SK-N-SH treated with all-trans-retinoic acid at 6 μM for 48 hours (cell line): ENCODE measurements at regions not wholly inside any gene's neighbourhood (a gene's known extent, or its start where the extent isn't known, plus 50 kb on each side); places are given as distances from the start of the nearest gene placed in this dataset.

Source experiments
- ATAC-seq: fragments of 200-7000 bp; cut with Tn5 transposase; 3 replicates; pipeline ENCODE4 v1.9.1; 2020; ENCODE audit warnings: mild to moderate bottlenecking, moderate library complexity
- ARNTL ChIP-seq: fragments of 450-650 bp; formaldehyde crosslinking; IDR thresholded peaks from 2 replicates; pipeline ENCODE4 v1.5.0; 2020; ENCODE audit warnings: low read depth, mild to moderate bottlenecking, moderate library complexity, borderline replicate concordance
- BACH2 ChIP-seq: fragments of 250-450 bp; sonication (Bioruptor Pico); IDR thresholded peaks from 2 replicates; pipeline ENCODE4 v1.9.0; 2021; ENCODE audit warnings: mild to moderate bottlenecking, borderline replicate concordance
- CSDC2 ChIP-seq: fragments of 250-450 bp; sonication (Bioruptor Pico); IDR thresholded peaks from 2 replicates; pipeline ENCODE4 v1.5.0; 2020; ENCODE audit warnings: mild to moderate bottlenecking, moderate library complexity
- GLIS3 ChIP-seq: fragments of 250-450 bp; sonication (Bioruptor Pico); IDR thresholded peaks from 2 replicates; pipeline ENCODE4 v1.5.0; 2020; ENCODE audit warnings: mild to moderate bottlenecking, moderate library complexity
- ISL1 ChIP-seq: fragments of 250-450 bp; sonication (Bioruptor Pico); IDR thresholded peaks from 2 replicates; pipeline ENCODE4 v2.1.2; 2022; ENCODE audit warnings: mild to moderate bottlenecking, moderate library complexity
- OSR1 ChIP-seq: fragments of 250-450 bp; sonication (Bioruptor Pico); IDR thresholded peaks from 2 replicates; pipeline ENCODE4 v1.8.0; 2022; ENCODE audit warnings: moderate library complexity, mild to moderate bottlenecking, inconsistent platforms
- PPARA ChIP-seq: fragments of 250-450 bp; sonication (Bioruptor Pico); IDR thresholded peaks from 2 replicates; pipeline ENCODE4 v1.5.0; 2020; ENCODE audit warnings: mild to moderate bottlenecking, borderline replicate concordance
- RARB ChIP-seq: fragments of 250-450 bp; sonication (Bioruptor Pico); IDR thresholded peaks from 2 replicates; pipeline ENCODE4 v1.8.0; 2021; ENCODE audit warnings: mild to moderate bottlenecking, moderate library complexity
- SNAI2 ChIP-seq: fragments of 250-450 bp; sonication (Bioruptor Pico); IDR thresholded peaks from 2 replicates; pipeline ENCODE4 v1.5.0; 2020; ENCODE audit warnings: mild to moderate bottlenecking, moderate library complexity
- TCF4 ChIP-seq: fragments of 250-450 bp; sonication (Bioruptor Pico); IDR thresholded peaks from 2 replicates; pipeline ENCODE4 v1.8.0; 2021; ENCODE audit warnings: mild to moderate bottlenecking, moderate library complexity, borderline replicate concordance
- TOX ChIP-seq: fragments of 250-450 bp; sonication (Bioruptor Pico); IDR thresholded peaks from 2 replicates; pipeline ENCODE4 v1.8.0; 2021; ENCODE audit warnings: mild to moderate bottlenecking, moderate library complexity, borderline replicate concordance
- ZC3H10 ChIP-seq: fragments of 250-450 bp; sonication (Bioruptor Pico); IDR thresholded peaks from 2 replicates; pipeline ENCODE4 v1.5.1; 2021; ENCODE audit warnings: mild to moderate bottlenecking, moderate library complexity
- ZFP3 ChIP-seq: fragments of 250-450 bp; sonication (Bioruptor Pico); IDR thresholded peaks from 2 replicates; pipeline ENCODE4 v1.5.0; 2020; ENCODE audit warnings: mild to moderate bottlenecking, moderate library complexity
- ZFP30 ChIP-seq: fragments of 450-650 bp; formaldehyde crosslinking; IDR thresholded peaks from 2 replicates; pipeline ENCODE4 v1.5.0; 2022; ENCODE audit warnings: mild to moderate bottlenecking, moderate library complexity
- ZNF565 ChIP-seq: fragments of 450-650 bp; formaldehyde crosslinking; conservative IDR thresholded peaks from 2 replicates; pipeline ENCODE4 v1.5.0; 2020; ENCODE audit warnings: low read depth, mild to moderate bottlenecking, moderate library complexity
- ZNF70 ChIP-seq: fragments of 450-650 bp; formaldehyde crosslinking; IDR thresholded peaks from 2 replicates; pipeline ENCODE4 v1.5.0; 2020; ENCODE audit warnings: mild to moderate bottlenecking, moderate library complexity
- ZNF8 ChIP-seq: fragments of 450-650 bp; formaldehyde crosslinking; IDR thresholded peaks from 2 replicates; pipeline ENCODE4 v1.5.0; 2020; ENCODE audit warnings: mild to moderate bottlenecking, moderate library complexity
- TF ChIP-seq, protein P1 (sequence below): fragments of 250-450 bp; sonication (Bioruptor Pico); IDR thresholded peaks from 2 replicates; pipeline ENCODE4 v1.8.0; 2020; ENCODE audit warnings: mild to moderate bottlenecking, moderate library complexity, borderline replicate concordance
- TF ChIP-seq, protein P2 (sequence below): fragments of 250-450 bp; sonication (Bioruptor Pico); IDR thresholded peaks from 2 replicates; pipeline ENCODE4 v1.8.0; 2021; ENCODE audit warnings: low read depth, mild to moderate bottlenecking, moderate library complexity, borderline replicate concordance
- TF ChIP-seq, protein P3 (sequence below): fragments of 250-450 bp; sonication (Bioruptor Pico); IDR thresholded peaks from 2 replicates; pipeline ENCODE4 v1.5.1; 2021; ENCODE audit warnings: mild to moderate bottlenecking, moderate library complexity
- TF ChIP-seq, protein P4 (sequence below): fragments of 250-450 bp; sonication (Bioruptor Pico); IDR thresholded peaks from 2 replicates; pipeline ENCODE4 v1.5.1; 2020; ENCODE audit warnings: low read depth, mild to moderate bottlenecking, moderate library complexity
- TF ChIP-seq, protein P5 (sequence below): fragments of 250-450 bp; sonication (Bioruptor Pico); IDR thresholded peaks from 2 replicates; pipeline ENCODE4 v1.5.0; 2020; ENCODE audit warnings: mild to moderate bottlenecking, moderate library complexity

DNA sequence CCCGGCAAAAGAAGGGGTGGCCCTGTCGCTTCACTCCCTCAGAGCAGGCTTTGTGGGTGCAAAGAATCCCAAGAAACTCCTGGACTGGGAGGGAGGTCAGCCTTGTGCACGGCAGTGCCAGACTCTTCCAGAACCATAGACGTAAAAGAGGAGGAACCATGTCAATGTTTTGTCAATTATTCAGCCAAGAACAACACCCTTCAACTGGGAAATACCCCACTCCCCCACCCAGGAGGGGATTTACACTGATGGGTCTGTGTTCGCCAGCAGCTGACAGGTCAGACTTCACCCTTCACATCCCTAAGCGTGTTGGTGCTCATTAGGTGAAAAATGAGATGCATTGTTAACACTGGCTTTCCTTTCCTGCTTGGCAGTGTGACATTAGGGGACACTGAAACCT lies 116.8 kb upstream of the BMPER start:
- ATAC-seq, result no peak
- no peak for TF ChIP-seq ZFP30 (CRISPR knock-in tag)
- TF ChIP-seq OSR1 (CRISPR knock-in tag), result no peak
- TF ChIP-seq RARB, result no peak
- TF ChIP-seq SNAI2 (CRISPR knock-in tag), result no peak
- TF ChIP-seq ZNF8 (CRISPR knock-in tag), result no peak
- no peak for TF ChIP-seq ISL1 (CRISPR knock-in tag)
- TF ChIP-seq, protein P1, sequence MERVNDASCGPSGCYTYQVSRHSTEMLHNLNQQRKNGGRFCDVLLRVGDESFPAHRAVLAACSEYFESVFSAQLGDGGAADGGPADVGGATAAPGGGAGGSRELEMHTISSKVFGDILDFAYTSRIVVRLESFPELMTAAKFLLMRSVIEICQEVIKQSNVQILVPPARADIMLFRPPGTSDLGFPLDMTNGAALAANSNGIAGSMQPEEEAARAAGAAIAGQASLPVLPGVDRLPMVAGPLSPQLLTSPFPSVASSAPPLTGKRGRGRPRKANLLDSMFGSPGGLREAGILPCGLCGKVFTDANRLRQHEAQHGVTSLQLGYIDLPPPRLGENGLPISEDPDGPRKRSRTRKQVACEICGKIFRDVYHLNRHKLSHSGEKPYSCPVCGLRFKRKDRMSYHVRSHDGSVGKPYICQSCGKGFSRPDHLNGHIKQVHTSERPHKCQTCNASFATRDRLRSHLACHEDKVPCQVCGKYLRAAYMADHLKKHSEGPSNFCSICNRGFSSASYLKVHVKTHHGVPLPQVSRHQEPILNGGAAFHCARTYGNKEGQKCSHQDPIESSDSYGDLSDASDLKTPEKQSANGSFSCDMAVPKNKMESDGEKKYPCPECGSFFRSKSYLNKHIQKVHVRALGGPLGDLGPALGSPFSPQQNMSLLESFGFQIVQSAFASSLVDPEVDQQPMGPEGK, result no peak
- TF ChIP-seq GLIS3 (CRISPR knock-in tag), result no peak
- TF ChIP-seq, protein P2, sequence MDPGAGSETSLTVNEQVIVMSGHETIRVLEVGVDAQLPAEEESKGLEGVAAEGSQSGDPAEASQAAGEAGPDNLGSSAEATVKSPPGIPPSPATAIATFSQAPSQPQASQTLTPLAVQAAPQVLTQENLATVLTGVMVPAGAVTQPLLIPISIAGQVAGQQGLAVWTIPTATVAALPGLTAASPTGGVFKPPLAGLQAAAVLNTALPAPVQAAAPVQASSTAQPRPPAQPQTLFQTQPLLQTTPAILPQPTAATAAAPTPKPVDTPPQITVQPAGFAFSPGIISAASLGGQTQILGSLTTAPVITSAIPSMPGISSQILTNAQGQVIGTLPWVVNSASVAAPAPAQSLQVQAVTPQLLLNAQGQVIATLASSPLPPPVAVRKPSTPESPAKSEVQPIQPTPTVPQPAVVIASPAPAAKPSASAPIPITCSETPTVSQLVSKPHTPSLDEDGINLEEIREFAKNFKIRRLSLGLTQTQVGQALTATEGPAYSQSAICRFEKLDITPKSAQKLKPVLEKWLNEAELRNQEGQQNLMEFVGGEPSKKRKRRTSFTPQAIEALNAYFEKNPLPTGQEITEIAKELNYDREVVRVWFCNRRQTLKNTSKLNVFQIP, result no peak

DNA sequence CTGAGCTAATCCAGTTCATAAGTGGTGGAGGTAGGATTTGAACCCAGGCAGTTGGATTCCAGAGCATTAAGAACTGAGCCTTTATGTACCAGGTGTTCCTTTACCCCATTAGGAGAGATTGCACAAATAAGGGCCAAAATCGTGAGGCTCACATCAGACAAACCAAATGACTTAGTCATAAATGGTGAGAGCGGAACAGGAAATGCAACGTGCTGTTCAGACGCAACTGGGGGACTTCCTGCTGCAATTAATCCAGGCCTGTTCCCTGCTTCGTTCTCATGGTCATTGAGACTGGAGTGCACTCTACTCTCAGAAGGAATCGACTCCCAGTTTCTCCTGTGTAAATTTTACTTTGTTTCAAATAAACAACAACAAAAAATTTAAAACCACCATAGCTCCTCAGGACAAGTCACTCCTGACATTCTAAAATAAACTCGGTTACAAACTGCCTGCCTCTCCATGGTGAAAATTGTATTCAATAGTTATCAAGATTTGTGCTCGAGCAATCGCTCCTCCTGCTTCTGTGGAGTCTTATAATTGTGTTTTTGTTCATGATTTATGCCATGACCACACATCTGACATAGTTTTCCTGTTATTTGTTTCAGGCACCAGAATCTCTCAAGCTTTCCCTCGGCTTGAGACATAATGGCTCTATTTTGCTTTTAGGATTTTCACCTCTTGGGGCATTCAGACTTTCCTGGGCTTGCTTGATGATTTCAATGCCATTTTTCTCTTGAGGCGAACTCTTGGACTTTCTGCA lies 115.3 kb upstream of the BMPER start:
- no peak for TF ChIP-seq ZC3H10
- TF ChIP-seq, protein P2, result no peak
- no peak for TF ChIP-seq ARNTL (CRISPR knock-in tag)
- TF ChIP-seq ZFP30 (CRISPR knock-in tag), result no peak
- TF ChIP-seq ZNF565 (CRISPR knock-in tag), result no peak
- TF ChIP-seq TOX (CRISPR knock-in tag), result no peak
- TF ChIP-seq, protein P1, result no peak
- no peak for TF ChIP-seq BACH2 (CRISPR knock-in tag)
- TF ChIP-seq RARB, result no peak
- no peak for TF ChIP-seq TCF4 (CRISPR knock-in tag)
- TF ChIP-seq ZNF70 (CRISPR knock-in tag), result no peak
- TF ChIP-seq ZFP3 (CRISPR knock-in tag), result no peak
- no peak for ATAC-seq

DNA sequence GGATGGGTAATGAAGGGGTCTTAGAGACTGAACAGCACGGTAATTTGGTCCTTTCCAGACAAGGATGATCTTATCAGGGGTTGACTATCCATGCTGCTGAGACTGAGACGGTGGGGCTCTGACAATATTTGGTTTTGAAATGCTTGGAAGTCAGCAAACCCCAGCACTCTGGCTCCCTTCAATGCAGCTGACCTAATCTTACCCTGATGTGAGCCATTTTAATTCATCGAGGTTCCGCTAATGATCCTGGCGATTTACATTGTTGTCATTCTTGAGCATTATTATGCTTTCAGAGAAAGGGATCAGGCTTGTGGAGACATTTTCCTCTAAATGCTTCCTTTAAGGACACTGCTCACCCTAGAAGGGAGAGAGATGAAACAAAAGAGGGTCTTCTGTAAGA lies 114.6 kb upstream of the BMPER start:
- ATAC-seq, result no peak
- TF ChIP-seq, protein P3, sequence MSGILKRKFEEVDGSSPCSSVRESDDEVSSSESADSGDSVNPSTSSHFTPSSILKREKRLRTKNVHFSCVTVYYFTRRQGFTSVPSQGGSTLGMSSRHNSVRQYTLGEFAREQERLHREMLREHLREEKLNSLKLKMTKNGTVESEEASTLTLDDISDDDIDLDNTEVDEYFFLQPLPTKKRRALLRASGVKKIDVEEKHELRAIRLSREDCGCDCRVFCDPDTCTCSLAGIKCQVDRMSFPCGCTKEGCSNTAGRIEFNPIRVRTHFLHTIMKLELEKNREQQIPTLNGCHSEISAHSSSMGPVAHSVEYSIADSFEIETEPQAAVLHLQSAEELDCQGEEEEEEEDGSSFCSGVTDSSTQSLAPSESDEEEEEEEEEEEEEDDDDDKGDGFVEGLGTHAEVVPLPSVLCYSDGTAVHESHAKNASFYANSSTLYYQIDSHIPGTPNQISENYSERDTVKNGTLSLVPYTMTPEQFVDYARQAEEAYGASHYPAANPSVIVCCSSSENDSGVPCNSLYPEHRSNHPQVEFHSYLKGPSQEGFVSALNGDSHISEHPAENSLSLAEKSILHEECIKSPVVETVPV (CRISPR knock-in tag), result no peak
- TF ChIP-seq OSR1 (CRISPR knock-in tag) (no peak), ZNF70 (CRISPR knock-in tag) (no peak), ZNF565 (CRISPR knock-in tag) (no peak), TOX (CRISPR knock-in tag) (no peak), ISL1 (CRISPR knock-in tag) (no peak), CSDC2 (CRISPR knock-in tag) (no peak), PPARA (CRISPR knock-in tag) (no peak), ZNF8 (CRISPR knock-in tag) (no peak), ZFP3 (CRISPR knock-in tag) (no peak)
- TF ChIP-seq, protein P1, result no peak
- TF ChIP-seq, protein P4, sequence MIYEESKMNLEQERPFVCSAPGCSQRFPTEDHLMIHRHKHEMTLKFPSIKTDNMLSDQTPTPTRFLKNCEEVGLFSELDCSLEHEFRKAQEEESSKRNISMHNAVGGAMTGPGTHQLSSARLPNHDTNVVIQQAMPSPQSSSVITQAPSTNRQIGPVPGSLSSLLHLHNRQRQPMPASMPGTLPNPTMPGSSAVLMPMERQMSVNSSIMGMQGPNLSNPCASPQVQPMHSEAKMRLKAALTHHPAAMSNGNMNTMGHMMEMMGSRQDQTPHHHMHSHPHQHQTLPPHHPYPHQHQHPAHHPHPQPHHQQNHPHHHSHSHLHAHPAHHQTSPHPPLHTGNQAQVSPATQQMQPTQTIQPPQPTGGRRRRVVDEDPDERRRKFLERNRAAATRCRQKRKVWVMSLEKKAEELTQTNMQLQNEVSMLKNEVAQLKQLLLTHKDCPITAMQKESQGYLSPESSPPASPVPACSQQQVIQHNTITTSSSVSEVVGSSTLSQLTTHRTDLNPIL (CRISPR knock-in tag), result no peak
- TF ChIP-seq, protein P5, sequence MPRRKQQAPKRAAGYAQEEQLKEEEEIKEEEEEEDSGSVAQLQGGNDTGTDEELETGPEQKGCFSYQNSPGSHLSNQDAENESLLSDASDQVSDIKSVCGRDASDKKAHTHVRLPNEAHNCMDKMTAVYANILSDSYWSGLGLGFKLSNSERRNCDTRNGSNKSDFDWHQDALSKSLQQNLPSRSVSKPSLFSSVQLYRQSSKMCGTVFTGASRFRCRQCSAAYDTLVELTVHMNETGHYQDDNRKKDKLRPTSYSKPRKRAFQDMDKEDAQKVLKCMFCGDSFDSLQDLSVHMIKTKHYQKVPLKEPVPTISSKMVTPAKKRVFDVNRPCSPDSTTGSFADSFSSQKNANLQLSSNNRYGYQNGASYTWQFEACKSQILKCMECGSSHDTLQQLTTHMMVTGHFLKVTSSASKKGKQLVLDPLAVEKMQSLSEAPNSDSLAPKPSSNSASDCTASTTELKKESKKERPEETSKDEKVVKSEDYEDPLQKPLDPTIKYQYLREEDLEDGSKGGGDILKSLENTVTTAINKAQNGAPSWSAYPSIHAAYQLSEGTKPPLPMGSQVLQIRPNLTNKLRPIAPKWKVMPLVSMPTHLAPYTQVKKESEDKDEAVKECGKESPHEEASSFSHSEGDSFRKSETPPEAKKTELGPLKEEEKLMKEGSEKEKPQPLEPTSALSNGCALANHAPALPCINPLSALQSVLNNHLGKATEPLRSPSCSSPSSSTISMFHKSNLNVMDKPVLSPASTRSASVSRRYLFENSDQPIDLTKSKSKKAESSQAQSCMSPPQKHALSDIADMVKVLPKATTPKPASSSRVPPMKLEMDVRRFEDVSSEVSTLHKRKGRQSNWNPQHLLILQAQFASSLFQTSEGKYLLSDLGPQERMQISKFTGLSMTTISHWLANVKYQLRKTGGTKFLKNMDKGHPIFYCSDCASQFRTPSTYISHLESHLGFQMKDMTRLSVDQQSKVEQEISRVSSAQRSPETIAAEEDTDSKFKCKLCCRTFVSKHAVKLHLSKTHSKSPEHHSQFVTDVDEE (CRISPR knock-in tag), result no peak
